Adipocyte (in vitro differentiated cells): ENCODE measurements at regions not wholly inside any gene's neighbourhood (a gene's known extent, or its start where the extent isn't known, plus 50 kb on each side); places are given as distances from the start of the nearest gene placed in this dataset.

ENCODE experiments used
- DNase-seq: peaks from one replicate; pipeline ENCODE4 v3.0.0-alpha.2; 2015; ENCODE audit warnings: low read depth
- H3K27me3 ChIP-seq: replicated peaks from 2 replicates; pipeline ENCODE4 v1.7.0; 2013; ENCODE audit warnings: mild to moderate bottlenecking, low read length, moderate library complexity; ENCODE audit not compliant: control insufficient read depth, insufficient read depth
- H3K36me3 ChIP-seq: 2 replicates; pipeline ENCODE4 v1.7.0; 2013; ENCODE audit warnings: low read length, mild to moderate bottlenecking, moderate library complexity; ENCODE audit not compliant: control insufficient read depth, insufficient read depth, severe bottlenecking
- H3K4me1 ChIP-seq: 2 replicates; pipeline ENCODE4 v1.7.0; 2013; ENCODE audit warnings: mild to moderate bottlenecking, low read length, moderate library complexity; ENCODE audit not compliant: control insufficient read depth, insufficient read depth
- H3K4me3 ChIP-seq: 2 replicates; pipeline ENCODE4 v1.7.0; 2013; ENCODE audit warnings: mild to moderate bottlenecking, low read length, moderate library complexity
- H3K9ac ChIP-seq: 2 replicates; pipeline ENCODE4 v1.7.0; 2013; ENCODE audit warnings: mild to moderate bottlenecking, low read length, moderate library complexity
- H3K9me3 ChIP-seq: 2 replicates; pipeline ENCODE4 v1.7.0; 2013; ENCODE audit warnings: mild to moderate bottlenecking, low read length, moderate library complexity; ENCODE audit not compliant: control insufficient read depth

DNA sequence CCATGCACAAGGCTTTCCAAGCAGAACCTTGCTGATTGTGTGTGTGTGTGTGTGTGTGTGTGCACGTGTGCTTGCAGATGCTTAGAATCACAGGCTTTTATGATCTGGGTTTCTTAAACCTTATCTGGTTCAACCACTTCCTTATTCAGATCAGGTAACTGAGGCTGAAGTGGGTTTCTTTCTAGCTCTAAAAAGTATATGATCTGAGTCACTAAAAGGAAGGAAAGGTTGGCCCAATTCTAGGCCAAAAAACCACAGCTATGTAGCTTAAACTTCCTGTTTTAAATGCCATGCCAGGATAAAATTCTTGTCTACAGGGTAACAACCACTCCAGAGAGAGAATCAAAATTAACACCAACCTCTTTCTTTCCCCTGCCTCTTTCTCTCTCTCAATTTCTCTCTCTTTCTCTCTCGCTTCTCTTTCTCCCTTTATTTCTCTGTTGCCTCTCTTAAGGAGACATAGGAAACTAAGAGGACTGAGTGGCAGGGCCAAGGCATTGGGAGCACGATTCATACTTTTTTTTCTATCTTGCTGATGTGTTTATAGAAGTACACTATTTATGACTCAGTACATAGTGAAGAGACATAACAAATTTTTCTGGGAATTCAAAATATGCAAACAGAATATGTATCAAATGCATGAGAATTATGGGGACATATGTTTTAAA is 140.3 kb downstream of the TRIB2 start:
- Histone ChIP-seq H3K4me3 (no peak overlapping the region), H3K4me1 (peaks cover 42% of the 10 kb centered on the region), H3K36me3 (no peaks in the 10 kb centered on the region), H3K9me3 (peaks cover 3% of the 10 kb centered on the region), H3K27me3 (no peaks in the 10 kb centered on the region), H3K9ac (peak overlapping the region; percentile 63)
- DNase-seq, result peak; percentile 74

DNA sequence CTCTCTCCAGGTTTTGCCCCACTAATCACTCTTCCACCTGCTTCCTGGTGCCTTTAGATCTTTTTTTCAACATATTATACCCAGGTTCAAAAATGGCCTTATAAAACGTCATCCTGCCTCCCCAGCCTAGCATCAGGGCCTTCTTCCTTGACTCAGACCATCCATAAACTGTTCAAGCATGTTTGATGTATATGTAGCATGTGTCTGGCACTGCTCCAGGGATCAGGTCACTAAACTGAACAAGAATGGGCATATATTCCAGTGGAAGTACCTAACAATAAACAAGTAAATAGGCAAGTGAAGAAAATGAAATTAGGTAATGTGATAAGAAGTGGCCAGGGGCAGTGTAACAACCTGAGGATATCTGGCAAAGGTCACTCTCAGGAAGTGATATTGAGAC is 141.2 kb downstream of the TRIB2 start:
- Histone ChIP-seq H3K36me3 (no peaks in the 10 kb centered on the region), H3K9me3 (peaks cover 3% of the 10 kb centered on the region), H3K27me3 (no peaks in the 10 kb centered on the region), H3K4me1 (peaks cover 45% of the 10 kb centered on the region), H3K9ac (peak overlapping the region; percentile 18), H3K4me3 (no peak overlapping the region)
- no peak for DNase-seq

DNA sequence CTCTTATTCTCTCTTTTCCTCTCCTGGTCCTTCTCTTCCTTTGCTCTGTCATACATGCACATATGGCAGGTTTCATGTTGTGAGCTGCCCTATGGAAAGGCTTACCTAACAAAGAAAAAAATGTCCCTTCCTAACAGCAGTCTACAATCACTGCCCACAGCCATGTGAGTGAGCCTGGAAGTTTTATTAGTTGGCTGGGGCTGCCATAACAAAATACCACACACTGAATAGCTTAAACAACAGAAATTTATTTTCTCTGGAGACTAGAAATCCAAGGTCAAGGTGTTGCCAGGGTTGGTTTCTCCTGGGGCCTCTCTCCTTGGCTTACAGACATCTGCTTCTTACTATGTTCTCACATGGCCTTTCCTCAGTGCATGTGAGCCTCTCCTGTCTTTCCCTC is 142.1 kb downstream of the TRIB2 start:
- peak overlapping the region; percentile 6 for H3K4me3 ChIP-seq
- H3K9ac ChIP-seq, result no peak overlapping the region
- peaks cover 49% of the 10 kb centered on the region for H3K4me1 ChIP-seq
- DNase-seq, result no peak
- H3K9me3 ChIP-seq, result peaks cover 8% of the 10 kb centered on the region
- no peaks in the 10 kb centered on the region for H3K27me3 ChIP-seq
- H3K36me3 ChIP-seq, result no peaks in the 10 kb centered on the region

DNA sequence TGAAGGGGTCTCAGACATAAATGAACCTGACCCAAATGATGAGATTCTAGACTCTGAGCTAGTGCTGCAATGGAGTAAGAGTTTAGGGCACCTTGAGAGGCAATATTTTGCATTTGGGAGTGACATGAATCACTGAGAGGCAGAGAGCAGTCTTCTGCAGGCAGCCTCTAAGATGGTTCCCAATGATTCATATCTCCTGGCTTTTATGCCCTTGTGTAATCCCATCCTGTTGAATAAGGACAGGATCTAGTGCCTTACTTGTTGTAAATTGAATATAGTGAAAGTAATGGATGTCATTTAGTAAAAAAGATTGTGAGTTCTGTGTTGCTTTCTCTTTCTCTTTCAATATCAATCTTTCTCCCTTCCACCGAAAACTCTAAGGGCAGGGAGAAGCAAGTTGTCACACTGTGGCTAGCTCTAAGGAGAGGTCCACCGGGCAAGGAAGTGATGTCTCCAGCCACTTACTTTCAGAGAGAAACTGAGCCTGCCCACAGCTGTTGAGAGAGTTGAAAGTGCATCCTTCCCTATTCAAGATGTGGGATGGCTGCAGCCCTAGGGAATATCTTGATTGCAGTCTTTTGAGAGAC is 144.7 kb downstream of the TRIB2 start:
- Histone ChIP-seq H3K9ac (no peak overlapping the region), H3K9me3 (peaks cover 13% of the 10 kb centered on the region), H3K4me1 (peaks cover 44% of the 10 kb centered on the region), H3K27me3 (no peaks in the 10 kb centered on the region), H3K4me3 (peak overlapping the region; percentile 3), H3K36me3 (no peaks in the 10 kb centered on the region)
- peak; percentile 50 for DNase-seq

- H3K27me3 ChIP-seq, result no peaks in the 10 kb centered on the region
- H3K36me3 ChIP-seq, result no peaks in the 10 kb centered on the region
- peaks cover 33% of the 10 kb centered on the region for H3K4me1 ChIP-seq
- no peak overlapping the region for H3K9ac ChIP-seq
- no peak overlapping the region for H3K4me3 ChIP-seq
- DNase-seq, result peak; percentile 18
- peaks cover 13% of the 10 kb centered on the region for H3K9me3 ChIP-seq
These were observed 145.8 kb downstream of the TRIB2 start for GRCh38 chr2:12862541-12862940.

- Histone ChIP-seq H3K9ac (no peak overlapping the region), H3K4me1 (peaks cover 19% of the 10 kb centered on the region), H3K4me3 (peak overlapping the region; percentile 31), H3K36me3 (no peaks in the 10 kb centered on the region), H3K27me3 (no peaks in the 10 kb centered on the region), H3K9me3 (peaks cover 13% of the 10 kb centered on the region)
- no peak for DNase-seq
These were observed 147.2 kb downstream of the TRIB2 start for GRCh38 chr2:12863937-12864336.

DNA sequence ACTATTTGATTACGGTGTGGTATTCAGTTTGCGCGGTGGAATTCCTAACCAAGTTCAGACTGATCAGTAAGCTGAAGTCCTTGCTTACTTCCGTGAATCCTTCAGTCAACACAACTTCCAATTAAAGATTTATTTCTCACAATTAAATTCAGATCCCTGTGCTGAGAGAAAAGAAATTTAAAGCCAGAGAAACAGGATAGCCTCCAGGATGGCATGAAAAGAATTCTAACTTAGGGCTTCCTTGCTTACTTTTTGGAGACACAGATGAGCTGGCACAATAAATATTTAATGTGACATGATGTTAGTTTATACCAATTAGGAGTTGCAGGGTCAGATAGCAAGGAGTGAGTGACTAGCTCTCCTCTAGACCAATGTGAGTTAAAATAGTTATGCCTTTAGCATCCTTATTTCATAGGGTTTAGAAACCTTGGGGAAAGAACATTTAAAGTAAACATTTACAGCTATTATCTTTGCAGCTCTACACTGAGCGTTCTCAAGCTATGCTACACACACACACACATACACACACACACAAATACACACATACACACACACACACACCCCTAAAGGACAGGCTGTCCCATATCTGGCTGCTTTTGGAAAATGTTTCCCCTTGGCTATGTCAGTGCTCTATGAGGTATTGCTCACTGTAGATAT is 151.0 kb downstream of the TRIB2 start:
- no peak overlapping the region for H3K4me3 ChIP-seq
- no peaks in the 10 kb centered on the region for H3K27me3 ChIP-seq
- H3K9ac ChIP-seq, result no peak overlapping the region
- no peaks in the 10 kb centered on the region for H3K36me3 ChIP-seq
- H3K4me1 ChIP-seq, result peaks cover 5% of the 10 kb centered on the region
- peaks cover 10% of the 10 kb centered on the region for H3K9me3 ChIP-seq
- peak; percentile 34 for DNase-seq

- no peak for DNase-seq
These were observed 154.0 kb downstream of the TRIB2 start for GRCh38 chr2:12870692-12871091.

GRCh38 chr2:12871694-12872315 is 155.1 kb downstream of the TRIB2 start:
- H3K27me3 ChIP-seq, result no peaks in the 10 kb centered on the region
- no peak for DNase-seq
- no peaks in the 10 kb centered on the region for H3K9me3 ChIP-seq
- H3K36me3 ChIP-seq, result no peaks in the 10 kb centered on the region
- no peaks in the 10 kb centered on the region for H3K4me1 ChIP-seq
- no peak overlapping the region for H3K9ac ChIP-seq
- no peak overlapping the region for H3K4me3 ChIP-seq

More at GRCh38 chr2:12870692-12871091, 154.0 kb downstream of the TRIB2 start:
- no peaks in the 10 kb centered on the region for H3K27me3 ChIP-seq
- no peaks in the 10 kb centered on the region for H3K4me1 ChIP-seq
- H3K9ac ChIP-seq, result no peak overlapping the region
- no peaks in the 10 kb centered on the region for H3K9me3 ChIP-seq
- no peak overlapping the region for H3K4me3 ChIP-seq
- no peaks in the 10 kb centered on the region for H3K36me3 ChIP-seq

- Histone ChIP-seq H3K36me3 (no peaks in the 10 kb centered on the region), H3K9me3 (no peaks in the 10 kb centered on the region), H3K4me1 (no peaks in the 10 kb centered on the region), H3K9ac (no peak overlapping the region), H3K27me3 (no peaks in the 10 kb centered on the region), H3K4me3 (no peak overlapping the region)
- no peak for DNase-seq
These were observed 161.0 kb downstream of the TRIB2 start for GRCh38 chr2:12877761-12878160.

DNA sequence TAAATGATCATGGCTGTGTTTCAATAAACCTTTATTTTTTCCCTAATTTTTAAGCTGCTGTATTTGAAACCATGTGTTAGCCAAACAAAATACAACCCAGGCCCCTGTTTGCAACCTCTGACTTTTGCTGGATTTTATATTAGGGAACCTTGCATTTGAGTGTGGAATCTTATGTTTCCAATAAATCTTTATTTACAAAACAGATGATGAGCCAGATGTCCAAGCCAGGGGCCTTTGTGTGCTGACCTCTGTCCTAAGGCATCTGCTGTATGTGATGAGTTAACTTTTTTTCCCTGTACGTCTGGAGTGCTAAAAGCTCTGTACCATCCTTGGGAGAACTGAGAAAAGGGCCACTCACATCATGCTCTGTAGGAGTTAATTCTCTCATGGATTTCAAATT is 162.9 kb downstream of the TRIB2 start:
- Histone ChIP-seq H3K4me1 (peaks cover 12% of the 10 kb centered on the region), H3K27me3 (no peaks in the 10 kb centered on the region), H3K36me3 (no peaks in the 10 kb centered on the region), H3K4me3 (no peak overlapping the region), H3K9me3 (no peaks in the 10 kb centered on the region), H3K9ac (no peak overlapping the region)
- DNase-seq, result no peak
